ENCODE measurements at regions not wholly inside any gene's neighbourhood (a gene's known extent, or its start where the extent isn't known, plus 50 kb on each side); places are given as distances from the start of the nearest gene placed in this dataset.

DNA sequence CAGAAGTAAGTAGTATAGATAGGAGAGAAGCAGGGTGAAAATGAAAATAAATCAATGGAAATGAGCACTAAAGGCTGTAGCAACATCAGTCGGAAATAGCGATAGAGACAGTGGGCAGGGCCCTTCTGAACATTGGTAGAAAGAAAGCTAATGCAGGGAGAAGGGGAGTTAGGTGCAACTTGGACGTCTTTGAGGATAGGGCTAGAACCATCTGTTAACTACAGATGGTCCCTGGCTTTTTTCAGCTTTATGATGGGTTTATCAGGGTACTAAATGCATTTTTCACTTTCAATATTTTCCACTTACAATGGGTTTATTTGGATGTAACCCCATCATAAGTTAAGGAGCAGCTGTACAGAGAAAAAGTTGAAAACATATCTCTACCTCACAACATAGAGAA is 72.8 kb upstream of the CNR1 start:
- DNase-seq (ENCODE audit: low read depth) = no peak

- no peak for DNase-seq (ENCODE audit: low read depth)
These were observed 71.9 kb upstream of the CNR1 start for GRCh38 chr6:88238065-88238464.

DNA sequence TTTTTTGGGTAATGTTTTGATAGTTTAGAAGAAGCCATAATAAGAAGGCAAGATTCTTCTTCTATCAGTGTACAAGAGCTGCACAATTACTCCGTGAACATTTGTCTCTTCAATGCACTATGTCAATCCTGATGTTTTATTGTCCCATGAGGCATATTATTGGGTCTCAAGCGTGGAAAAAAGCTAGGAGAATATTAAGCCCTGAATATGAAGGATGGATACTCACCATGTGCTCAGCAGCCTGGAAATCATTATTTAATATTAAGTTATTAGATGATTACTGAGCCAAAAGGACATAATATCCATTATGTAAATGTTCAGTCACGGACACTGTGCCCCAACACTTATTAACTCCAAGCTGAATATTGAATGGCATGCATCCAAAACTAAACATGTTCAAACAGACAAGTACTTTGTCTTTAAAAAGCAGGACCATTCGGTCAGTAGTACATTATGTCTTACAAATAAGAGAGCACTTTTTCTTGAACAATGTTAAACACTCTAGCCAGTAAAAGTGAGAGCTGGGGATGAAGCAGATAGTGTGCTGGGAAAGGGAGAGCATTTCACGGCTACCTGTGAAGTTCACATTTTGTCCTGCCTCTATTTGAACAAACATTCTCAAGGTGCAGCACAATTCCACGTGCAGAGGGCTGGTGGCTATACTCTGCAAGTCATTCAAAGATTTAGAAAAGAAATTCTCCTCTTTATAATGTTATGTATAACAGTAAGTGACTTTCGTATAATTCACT is 70.6 kb upstream of the CNR1 start:
- no peak for DNase-seq (ENCODE audit: low read depth)

GRCh38 chr6:88232753-88233152 is 66.6 kb upstream of the CNR1 start:
- DNase-seq (ENCODE audit: low read depth) = no peak

DNA sequence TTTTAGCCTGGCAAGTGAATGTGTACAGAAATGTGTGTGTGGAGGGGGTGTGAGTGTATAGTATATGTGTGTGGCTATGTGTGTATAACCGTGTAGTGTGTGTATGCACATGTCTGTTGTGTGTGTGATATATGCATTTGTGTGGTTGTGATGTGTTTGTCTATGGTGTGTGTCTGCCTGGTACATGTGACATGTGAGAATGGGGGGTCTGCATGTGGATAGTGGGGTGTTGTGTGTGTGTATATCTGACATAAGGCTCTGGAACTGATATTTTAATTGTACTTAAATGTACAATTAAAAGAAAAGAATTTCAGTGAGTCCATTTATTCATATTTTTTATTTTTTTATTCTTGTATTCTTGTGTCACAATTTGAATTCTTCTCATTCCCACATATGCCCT is 57.2 kb upstream of the CNR1 start:
- no peak for DNase-seq (ENCODE audit: low read depth)

- DNase-seq (ENCODE audit: low read depth) = no peak
These were observed 54.3 kb upstream of the CNR1 start for GRCh38 chr6:88220493-88220892.

GRCh38 chr6:88216182-88216581 is 50.0 kb upstream of the CNR1 start:
- no peak for DNase-seq (ENCODE audit: low read depth)
